HAP-1 (cell line): ENCODE measurements at regions not wholly inside any gene's neighbourhood (a gene's known extent, or its start where the extent isn't known, plus 50 kb on each side); places are given as distances from the start of the nearest gene placed in this dataset.
"Not testable (repeated sequence)": the region's sequence is repeated elsewhere in the genome, so short reads cannot be mapped to it uniquely, and the experiment has no call there.

Source experiments
- DNase-seq, 2 experiments: peaks; one replicate each; pipeline ENCODE4 v3.0.0-alpha.2; 2016 to 2020; ENCODE audit warnings: low spot score in 2 of 2
- H3K27me3 ChIP-seq: fragments of 250-450 bp; sonication (Bioruptor Pico); 2 replicates; pipeline ENCODE4 v1.5.1; 2020; ENCODE audit warnings: low read depth, mild to moderate bottlenecking, moderate library complexity
- H3K36me3 ChIP-seq: fragments of 250-450 bp; sonication (Bioruptor Pico); replicated peaks from 2 replicates; pipeline ENCODE4 v1.5.1; 2020; ENCODE audit warnings: mild to moderate bottlenecking
- H3K4me1 ChIP-seq: fragments of 250-450 bp; sonication (Bioruptor Pico); 2 replicates; pipeline ENCODE4 v1.5.1; 2020; ENCODE audit warnings: mild to moderate bottlenecking
- H3K4me3 ChIP-seq: fragments of 250-450 bp; sonication (Bioruptor Pico); 2 replicates; pipeline ENCODE4 v1.5.1; 2020; ENCODE audit warnings: mild to moderate bottlenecking, moderate library complexity
- H3K9me3 ChIP-seq: fragments of 250-450 bp; sonication (Bioruptor Pico); 2 replicates; pipeline ENCODE4 v1.5.1; 2020; ENCODE audit warnings: mild to moderate bottlenecking, moderate library complexity
- in situ Hi-C: fragments of 300-500 bp; cut with MboI; formaldehyde crosslinking; loops from 3 replicates; pipeline ENCODE4 v1.14.3; 2020; ENCODE audit warnings: low sequenced_read_pairs, inconsistent platforms, mixed read lengths

GRCh38 chr14:98208211-98208611, 1063.8 kb downstream of the BCL11B start:
- Histone ChIP-seq H3K4me1 (no peaks in the 10 kb centered on the region), H3K36me3 (no peaks in the 10 kb centered on the region), H3K27me3 (no peaks in the 10 kb centered on the region), H3K9me3 (no peaks in the 10 kb centered on the region), H3K4me3 (no peak overlapping the region)
- no peak for DNase-seq
- in situ Hi-C loops, result no loop called here

GRCh38 chr14:98208943-98209342, 1063.1 kb downstream of the BCL11B start:
- Histone ChIP-seq H3K9me3 (no peaks in the 10 kb centered on the region), H3K36me3 (no peaks in the 10 kb centered on the region), H3K4me3 (no peak overlapping the region), H3K27me3 (no peaks in the 10 kb centered on the region), H3K4me1 (no peaks in the 10 kb centered on the region)
- in situ Hi-C loops, result no loop called here
- DNase-seq, result no peak

- Histone ChIP-seq H3K27me3 (no peaks in the 10 kb centered on the region), H3K4me3 (no peak overlapping the region), H3K4me1 (no peaks in the 10 kb centered on the region), H3K9me3 (no peaks in the 10 kb centered on the region), H3K36me3 (no peaks in the 10 kb centered on the region)
- DNase-seq, result no peak
- in situ Hi-C loops, result no loop called here
Measured at GRCh38 chr14:98210045-98210672, 1061.8 kb downstream of the BCL11B start.

GRCh38 chr14:98217530-98217929, 1054.5 kb downstream of the BCL11B start:
- Histone ChIP-seq H3K4me1 (no peaks in the 10 kb centered on the region), H3K4me3 (no peak overlapping the region), H3K27me3 (no peaks in the 10 kb centered on the region), H3K36me3 (no peaks in the 10 kb centered on the region), H3K9me3 (no peaks in the 10 kb centered on the region)
- no peak for DNase-seq
- in situ Hi-C loops, result no loop called here

- H3K9me3 ChIP-seq, result no peaks in the 10 kb centered on the region
- H3K4me1 ChIP-seq, result no peaks in the 10 kb centered on the region
- no peaks in the 10 kb centered on the region for H3K36me3 ChIP-seq
- DNase-seq, result no peak
- H3K4me3 ChIP-seq, result no peak overlapping the region
- no peaks in the 10 kb centered on the region for H3K27me3 ChIP-seq
- in situ Hi-C loops, result no loop called here
Measured at GRCh38 chr14:98218218-98218617, 1053.8 kb downstream of the BCL11B start.

- no peaks in the 10 kb centered on the region for H3K9me3 ChIP-seq
- no peaks in the 10 kb centered on the region for H3K4me1 ChIP-seq
- in situ Hi-C loops, result no loop called here
- H3K36me3 ChIP-seq, result no peaks in the 10 kb centered on the region
- no peaks in the 10 kb centered on the region for H3K27me3 ChIP-seq
- no peak for DNase-seq
- no peak overlapping the region for H3K4me3 ChIP-seq
Measured at GRCh38 chr14:98219638-98220037, 1052.4 kb downstream of the BCL11B start.

GRCh38 chr14:98223106-98223505, 1048.9 kb downstream of the BCL11B start:
- Histone ChIP-seq H3K36me3 (no peaks in the 10 kb centered on the region), H3K4me3 (no peak overlapping the region), H3K27me3 (no peaks in the 10 kb centered on the region), H3K9me3 (no peaks in the 10 kb centered on the region), H3K4me1 (no peaks in the 10 kb centered on the region)
- DNase-seq, result no peak
- in situ Hi-C loops, result no loop called here

- H3K27me3 ChIP-seq, H3K9me3 ChIP-seq, H3K36me3 ChIP-seq, H3K4me3 ChIP-seq, in situ Hi-C loops, H3K4me1 ChIP-seq, DNase-seq: not testable (repeated sequence)
Measured at GRCh38 chr14:98223710-98224109, 1048.3 kb downstream of the BCL11B start.

- in situ Hi-C loops, result no loop called here
- no peak overlapping the region for H3K4me3 ChIP-seq
Measured at GRCh38 chr14:98226411-98226810, 1045.6 kb downstream of the BCL11B start.

GRCh38 chr14:98227000-98227726, 1044.8 kb downstream of the BCL11B start:
- H3K36me3 ChIP-seq, result no peaks in the 10 kb centered on the region
- DNase-seq, result no peak
- no peaks in the 10 kb centered on the region for H3K9me3 ChIP-seq
- H3K27me3 ChIP-seq, result no peaks in the 10 kb centered on the region
- H3K4me3 ChIP-seq, result no peak overlapping the region
- in situ Hi-C loops, result no loop called here
- no peaks in the 10 kb centered on the region for H3K4me1 ChIP-seq

More at GRCh38 chr14:98226411-98226810, 1045.6 kb downstream of the BCL11B start:
- DNase-seq, result no peak
- H3K9me3 ChIP-seq, result no peaks in the 10 kb centered on the region
- H3K4me1 ChIP-seq, result no peaks in the 10 kb centered on the region
- H3K36me3 ChIP-seq, result no peaks in the 10 kb centered on the region
- no peaks in the 10 kb centered on the region for H3K27me3 ChIP-seq

GRCh38 chr14:98227727-98228111, 1044.3 kb downstream of the BCL11B start:
- Histone ChIP-seq H3K36me3 (no peaks in the 10 kb centered on the region), H3K4me1 (no peaks in the 10 kb centered on the region), H3K9me3 (no peaks in the 10 kb centered on the region), H3K27me3 (no peaks in the 10 kb centered on the region), H3K4me3 (no peak overlapping the region)
- no peak for DNase-seq
- in situ Hi-C loops, result no loop called here

GRCh38 chr14:98229656-98230366, 1042.2 kb downstream of the BCL11B start:
- no peak for DNase-seq
- in situ Hi-C loops, result no loop called here
- Histone ChIP-seq H3K4me3 (no peak overlapping the region), H3K27me3 (no peaks in the 10 kb centered on the region), H3K36me3 (no peaks in the 10 kb centered on the region), H3K4me1 (no peaks in the 10 kb centered on the region), H3K9me3 (no peaks in the 10 kb centered on the region)

GRCh38 chr14:98230411-98230810, 1041.6 kb downstream of the BCL11B start:
- H3K36me3 ChIP-seq, result no peaks in the 10 kb centered on the region
- H3K27me3 ChIP-seq, result no peaks in the 10 kb centered on the region
- in situ Hi-C loops, result no loop called here
- no peaks in the 10 kb centered on the region for H3K9me3 ChIP-seq
- H3K4me3 ChIP-seq, result no peak overlapping the region
- no peak for DNase-seq
- no peaks in the 10 kb centered on the region for H3K4me1 ChIP-seq

GRCh38 chr14:98231210-98231609, 1040.8 kb downstream of the BCL11B start:
- DNase-seq, result no peak
- no peaks in the 10 kb centered on the region for H3K36me3 ChIP-seq
- in situ Hi-C loops, result no loop called here
- H3K4me3 ChIP-seq, result no peak overlapping the region
- no peaks in the 10 kb centered on the region for H3K27me3 ChIP-seq
- no peaks in the 10 kb centered on the region for H3K9me3 ChIP-seq
- H3K4me1 ChIP-seq, result no peaks in the 10 kb centered on the region
